ENCODE measurements at regions not wholly inside any gene's neighbourhood (a gene's known extent, or its start where the extent isn't known, plus 50 kb on each side); places are given as distances from the start of the nearest gene placed in this dataset.

GRCh38 chr11:116373104-116373944 lies 399.5 kb downstream of the BUD13 start:
- no peak overlapping the region for H3K4me2 ChIP-seq (ENCODE audit: low read length)
- no peak for TF ChIP-seq CTCF (IDR thresholded peaks at IDR 0.05; ENCODE audit: low read length)
- no peak for TF ChIP-seq EZH2 (IDR thresholded peaks at IDR 0.05; ENCODE audit: borderline replicate concordance, low read length)
- H2AFZ ChIP-seq (ENCODE audit: low read length): no peak overlapping the region
- no peaks in the 10 kb centered on the region for H3F3A ChIP-seq (ENCODE audit: insufficient read depth, low read length)
- H3K36me3 ChIP-seq (ENCODE audit: insufficient read depth, low read length): no peaks in the 10 kb centered on the region
- no peaks in the 10 kb centered on the region for H3K4me1 ChIP-seq (ENCODE audit: insufficient read depth, low read length, severe bottlenecking)
- H3K9me3 ChIP-seq (ENCODE audit: low read length): no peaks in the 10 kb centered on the region
- no peaks in the 10 kb centered on the region for H3K9me2 ChIP-seq (ENCODE audit: low read depth, low read length)
- no peaks in the 10 kb centered on the region for H3K27me3 ChIP-seq (ENCODE audit: insufficient read depth, low read length)
- no peak overlapping the region for H3K27ac ChIP-seq (ENCODE audit: low read depth, low read length, poor library complexity, severe bottlenecking)
- no peaks in the 10 kb centered on the region for H4K20me1 ChIP-seq (ENCODE audit: insufficient read depth, low read length)
- no peaks in the 10 kb centered on the region for H3K79me2 ChIP-seq (ENCODE audit: insufficient read depth, low read length)
- no peak overlapping the region for H3K9ac ChIP-seq (ENCODE audit: low read length)
- H3K4me3 ChIP-seq (ENCODE audit: low read depth, low read length, poor library complexity, severe bottlenecking): no peak overlapping the region

- Histone ChIP-seq H3K27me3 (ENCODE audit: insufficient read depth, low read length) (no peaks in the 10 kb centered on the region), H3K36me3 (ENCODE audit: insufficient read depth, low read length) (no peaks in the 10 kb centered on the region), H3K4me1 (ENCODE audit: insufficient read depth, low read length, severe bottlenecking) (no peaks in the 10 kb centered on the region), H3K4me3 (ENCODE audit: low read depth, low read length, poor library complexity, severe bottlenecking) (no peak overlapping the region), H3K79me2 (ENCODE audit: insufficient read depth, low read length) (no peaks in the 10 kb centered on the region), H3K9me3 (ENCODE audit: low read length) (no peaks in the 10 kb centered on the region), H3K27ac (ENCODE audit: low read depth, low read length, poor library complexity, severe bottlenecking) (no peak overlapping the region), H3K9me2 (ENCODE audit: low read depth, low read length) (no peaks in the 10 kb centered on the region), H3K9ac (ENCODE audit: low read length) (no peak overlapping the region), H3F3A (ENCODE audit: insufficient read depth, low read length) (no peaks in the 10 kb centered on the region), H4K20me1 (ENCODE audit: insufficient read depth, low read length) (no peaks in the 10 kb centered on the region), H2AFZ (ENCODE audit: low read length) (no peak overlapping the region), H3K4me2 (ENCODE audit: low read length) (no peak overlapping the region)
- no peak for TF ChIP-seq EZH2 (IDR thresholded peaks at IDR 0.05; ENCODE audit: borderline replicate concordance, low read length)
- no peak for TF ChIP-seq CTCF (IDR thresholded peaks at IDR 0.05; ENCODE audit: low read length)
Observed at GRCh38 chr11:116371146-116371545, 401.6 kb downstream of the BUD13 start.

DNA sequence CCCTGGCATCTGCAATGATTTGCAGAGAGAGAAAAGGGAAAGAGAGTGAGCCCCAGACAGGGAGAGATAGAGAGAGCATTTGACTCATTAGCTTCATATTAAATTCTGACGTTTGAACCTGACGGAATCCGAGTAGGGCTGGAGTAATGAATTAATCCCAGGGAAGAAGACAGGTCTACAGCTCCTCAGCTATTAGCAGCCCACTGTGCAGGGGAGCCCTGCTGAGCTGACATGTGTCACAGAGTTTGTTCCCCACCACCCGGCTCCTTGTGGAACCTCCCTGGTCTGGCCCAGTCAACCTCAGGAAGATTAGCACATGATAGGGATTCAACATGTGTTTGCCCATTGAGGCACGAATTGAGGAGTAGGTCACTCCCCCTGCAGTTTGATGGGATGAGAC lies 404.0 kb downstream of the BUD13 start:
- no peak for TF ChIP-seq EZH2 (IDR thresholded peaks at IDR 0.05; ENCODE audit: borderline replicate concordance, low read length)
- no peak overlapping the region for H3K27ac ChIP-seq (ENCODE audit: low read depth, low read length, poor library complexity, severe bottlenecking)
- no peak overlapping the region for H2AFZ ChIP-seq (ENCODE audit: low read length)
- H3K27me3 ChIP-seq (ENCODE audit: insufficient read depth, low read length): no peaks in the 10 kb centered on the region
- H3K36me3 ChIP-seq (ENCODE audit: insufficient read depth, low read length): no peaks in the 10 kb centered on the region
- no peaks in the 10 kb centered on the region for H3F3A ChIP-seq (ENCODE audit: insufficient read depth, low read length)
- H3K4me3 ChIP-seq (ENCODE audit: low read depth, low read length, poor library complexity, severe bottlenecking): no peak overlapping the region
- no peaks in the 10 kb centered on the region for H3K4me1 ChIP-seq (ENCODE audit: insufficient read depth, low read length, severe bottlenecking)
- no peak overlapping the region for H3K4me2 ChIP-seq (ENCODE audit: low read length)
- H3K9me3 ChIP-seq (ENCODE audit: low read length): no peaks in the 10 kb centered on the region
- H4K20me1 ChIP-seq (ENCODE audit: insufficient read depth, low read length): no peaks in the 10 kb centered on the region
- H3K79me2 ChIP-seq (ENCODE audit: insufficient read depth, low read length): no peaks in the 10 kb centered on the region
- H3K9ac ChIP-seq (ENCODE audit: low read length): no peak overlapping the region
- H3K9me2 ChIP-seq (ENCODE audit: low read depth, low read length): no peaks in the 10 kb centered on the region

All from OCI-LY1 (cell line).